HEK293T (cell line): ENCODE measurements at regions not wholly inside any gene's neighbourhood (a gene's known extent, or its start where the extent isn't known, plus 50 kb on each side); places are given as distances from the start of the nearest gene placed in this dataset.

ENCODE experiments used
- ARNT ChIP-seq: fragments of 450-650 bp; IDR thresholded peaks from 2 replicates; pipeline ENCODE4 v1.6.1; 2017; ENCODE audit warnings: mild to moderate bottlenecking
- BHLHE40 ChIP-seq: fragments of 450-650 bp; IDR thresholded peaks from 2 replicates; pipeline ENCODE4 v1.6.1; 2016; ENCODE audit warnings: mild to moderate bottlenecking, moderate library complexity, borderline replicate concordance
- CTBP1 ChIP-seq: fragments of 450-650 bp; IDR thresholded peaks from 2 replicates; pipeline ENCODE4 v1.6.1; 2016; ENCODE audit warnings: borderline replicate concordance
- ELF4 ChIP-seq: fragments of 450-650 bp; IDR thresholded peaks from 2 replicates; pipeline ENCODE4 v1.6.1; 2017; ENCODE audit warnings: antibody characterized with exemption
- FOXA1 ChIP-seq: fragments of 450-650 bp; IDR thresholded peaks from 2 replicates; pipeline ENCODE4 v1.6.1; 2016; ENCODE audit warnings: mild to moderate bottlenecking
- FOXK2 ChIP-seq: fragments of 450-650 bp; IDR thresholded peaks from 2 replicates; pipeline ENCODE4 v1.6.1; 2016; ENCODE audit warnings: mild to moderate bottlenecking
- FOXM1 ChIP-seq: fragments of 450-650 bp; IDR thresholded peaks from 2 replicates; pipeline ENCODE4 v1.6.1; 2017; ENCODE audit warnings: mild to moderate bottlenecking, borderline replicate concordance
- HDGF ChIP-seq: fragments of 450-650 bp; IDR thresholded peaks from 2 replicates; pipeline ENCODE4 v1.6.1; 2017; ENCODE audit warnings: antibody characterized with exemption, borderline replicate concordance
- NFRKB ChIP-seq: fragments of 450-650 bp; IDR thresholded peaks from 2 replicates; pipeline ENCODE4 v1.6.1; 2016; ENCODE audit warnings: mild to moderate bottlenecking, moderate library complexity
- SP1 ChIP-seq: fragments of 450-650 bp; IDR thresholded peaks from 2 replicates; pipeline ENCODE4 v1.6.1; 2017
- SUZ12 ChIP-seq: fragments of 450-650 bp; IDR thresholded peaks from 2 replicates; pipeline ENCODE4 v1.6.1; 2016; ENCODE audit warnings: mild to moderate bottlenecking
- TARDBP ChIP-seq: fragments of 450-650 bp; IDR thresholded peaks from 2 replicates; pipeline ENCODE4 v1.6.1; 2016
- ZNF384 ChIP-seq: fragments of 450-650 bp; IDR thresholded peaks from 2 replicates; pipeline ENCODE4 v1.6.1; 2016
- TF ChIP-seq, protein P1 (sequence below): fragments of 450-650 bp; IDR thresholded peaks from 2 replicates; pipeline ENCODE4 v1.6.1; 2016

DNA sequence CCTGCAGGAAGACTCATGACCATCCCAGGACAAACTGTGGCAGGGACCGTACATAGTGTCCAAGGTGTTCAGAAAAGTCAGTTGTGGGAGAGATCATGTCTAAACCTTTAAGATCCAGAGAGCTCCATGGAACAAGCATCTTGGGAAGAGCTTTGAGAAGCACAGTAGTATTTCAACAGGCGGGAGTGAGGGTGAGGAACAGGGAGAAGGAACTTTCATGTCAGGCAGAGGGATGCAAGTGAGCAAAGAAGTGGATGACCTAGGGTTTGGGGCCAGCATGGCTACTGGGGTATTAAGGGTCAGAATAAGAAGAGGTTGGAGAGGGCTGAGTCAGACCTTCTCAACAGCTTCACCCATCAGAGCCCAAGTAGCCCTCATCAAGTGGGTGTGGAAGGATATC lies 147.9 kb upstream of the ETV3 start:
- TF ChIP-seq NFRKB (no peak), FOXM1 (no peak), FOXK2 (no peak), BHLHE40 (no peak), ELF4 (no peak), ARNT (no peak), SP1 (no peak), TARDBP (no peak), ZNF384 (no peak), CTBP1 (no peak), SUZ12 (no peak), FOXA1 (no peak), HDGF (no peak)
- TF ChIP-seq, protein P1, sequence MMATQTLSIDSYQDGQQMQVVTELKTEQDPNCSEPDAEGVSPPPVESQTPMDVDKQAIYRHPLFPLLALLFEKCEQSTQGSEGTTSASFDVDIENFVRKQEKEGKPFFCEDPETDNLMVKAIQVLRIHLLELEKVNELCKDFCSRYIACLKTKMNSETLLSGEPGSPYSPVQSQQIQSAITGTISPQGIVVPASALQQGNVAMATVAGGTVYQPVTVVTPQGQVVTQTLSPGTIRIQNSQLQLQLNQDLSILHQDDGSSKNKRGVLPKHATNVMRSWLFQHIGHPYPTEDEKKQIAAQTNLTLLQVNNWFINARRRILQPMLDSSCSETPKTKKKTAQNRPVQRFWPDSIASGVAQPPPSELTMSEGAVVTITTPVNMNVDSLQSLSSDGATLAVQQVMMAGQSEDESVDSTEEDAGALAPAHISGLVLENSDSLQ = no peak
